Stimulated activated CD8-positive, alpha-beta memory T cell treated with anti-CD3 and anti-CD28 coated beads, Interleukin-12 subunit alpha, Interleukin-12 subunit beta, amount 100 ng/mL, for 1 hour (primary cell): ENCODE measurements at regions not wholly inside any gene's neighbourhood (a gene's known extent, or its start where the extent isn't known, plus 50 kb on each side); places are given as distances from the start of the nearest gene placed in this dataset.
"Not testable (repeated sequence)": the region's sequence is repeated elsewhere in the genome, so short reads cannot be mapped to it uniquely, and the experiment has no call there.

Source experiments
- DNase-seq: peaks from one replicate; pipeline ENCODE4 v3.0.0-alpha.2; 2020; ENCODE audit warnings: low read depth

- no peak for DNase-seq
Measured at GRCh38 chr9:7622481-7622880, 177.1 kb downstream of the DMAC1 start.

- no peak for DNase-seq
Measured at GRCh38 chr9:7615344-7615743, 184.2 kb downstream of the DMAC1 start.

- no peak for DNase-seq
Measured at GRCh38 chr9:7613931-7614330, 185.6 kb downstream of the DMAC1 start.

DNA sequence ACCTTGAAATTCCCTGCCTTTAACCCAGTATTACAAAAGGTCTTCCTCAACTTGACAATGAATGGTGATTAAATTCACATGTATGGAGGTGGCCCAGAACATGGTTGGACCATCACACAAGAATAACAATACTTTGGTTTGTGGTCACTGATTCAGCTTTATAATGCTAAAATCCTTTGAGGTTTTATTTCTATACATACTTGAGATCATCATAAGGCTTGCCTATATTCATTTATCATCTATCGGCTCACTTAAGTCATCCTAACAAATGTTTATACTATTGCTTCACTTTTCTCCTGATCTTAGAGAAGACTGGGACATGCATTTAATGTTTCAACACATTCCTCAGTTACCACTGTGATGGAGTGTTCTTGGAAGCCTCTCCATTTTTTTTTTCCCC, 191.3 kb downstream of the DMAC1 start:
- no peak for DNase-seq

- DNase-seq, result no peak
Measured at GRCh38 chr9:7607421-7607820, 192.2 kb downstream of the DMAC1 start.

DNA sequence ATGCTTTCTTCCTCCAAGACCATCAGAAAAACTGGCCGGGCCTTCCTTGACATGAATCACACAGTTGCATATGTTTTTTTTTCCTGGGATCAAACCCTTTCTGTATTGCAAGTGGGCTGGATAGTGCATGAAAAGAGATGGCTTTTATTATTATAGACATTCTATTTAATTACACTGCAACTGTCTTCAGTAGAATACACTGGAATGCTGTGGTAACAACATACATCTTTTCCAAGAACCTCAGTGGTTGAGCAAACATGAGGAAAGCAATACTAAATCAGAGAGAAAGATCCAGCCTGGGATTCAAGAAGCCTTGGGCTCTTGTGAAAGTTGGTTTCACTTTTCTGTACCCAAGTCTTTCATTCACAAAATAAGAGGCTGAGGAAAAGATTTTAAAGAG, 193.0 kb downstream of the DMAC1 start:
- no peak for DNase-seq

- no peak for DNase-seq
Measured at GRCh38 chr9:7601739-7602138, 197.8 kb downstream of the DMAC1 start.

- no peak for DNase-seq
Measured at GRCh38 chr9:7597716-7598115, 201.9 kb downstream of the DMAC1 start.

DNA sequence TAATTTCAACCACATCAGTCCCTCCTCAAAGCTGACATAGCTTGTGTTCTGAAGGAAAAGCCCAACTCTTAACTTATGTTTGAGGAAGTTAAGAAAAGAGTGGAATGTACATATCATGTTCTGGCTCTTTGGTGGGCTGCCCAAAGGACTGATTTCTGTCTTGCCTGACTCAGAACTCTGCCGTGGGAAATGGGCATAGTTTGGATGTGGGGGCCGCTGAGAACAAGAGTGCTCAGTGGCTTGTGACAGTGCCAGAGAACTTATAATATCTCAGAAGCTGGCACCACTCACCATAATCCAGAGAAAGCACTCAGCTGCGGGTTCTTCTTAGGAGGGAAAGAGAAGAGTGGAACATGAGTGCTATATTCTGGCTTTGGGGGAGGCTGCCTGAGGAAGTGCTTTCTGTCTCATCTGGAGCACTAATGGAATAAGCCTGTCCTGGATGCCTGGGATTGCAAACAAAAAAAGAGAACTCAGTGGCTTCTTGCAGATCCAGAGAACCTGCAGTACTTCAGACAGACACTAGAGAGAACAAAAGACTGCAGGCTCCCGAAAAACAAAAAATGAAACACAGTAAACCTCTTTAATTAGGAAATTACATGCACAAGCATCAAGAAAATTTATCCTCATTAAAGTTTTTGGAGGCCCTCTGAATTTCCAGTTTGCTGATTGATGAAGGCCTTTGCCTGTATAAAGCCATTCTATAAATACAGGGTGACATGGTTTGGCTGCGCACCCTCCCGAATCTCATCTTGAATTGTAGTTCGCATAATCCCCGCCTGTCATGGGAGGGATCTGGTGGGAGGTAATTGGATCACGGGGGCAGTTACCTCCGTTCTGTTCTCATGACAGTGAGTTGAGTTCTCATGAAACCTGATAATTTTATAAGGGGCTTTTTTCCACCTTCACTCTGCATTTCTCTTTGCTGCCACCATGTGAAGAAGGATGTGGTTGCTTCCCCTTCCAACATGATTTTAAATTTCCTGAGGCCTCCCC, 207.0 kb downstream of the DMAC1 start:
- DNase-seq, result no peak

GRCh38 chr9:7591501-7591900, 208.1 kb downstream of the DMAC1 start:
- no peak for DNase-seq

DNA sequence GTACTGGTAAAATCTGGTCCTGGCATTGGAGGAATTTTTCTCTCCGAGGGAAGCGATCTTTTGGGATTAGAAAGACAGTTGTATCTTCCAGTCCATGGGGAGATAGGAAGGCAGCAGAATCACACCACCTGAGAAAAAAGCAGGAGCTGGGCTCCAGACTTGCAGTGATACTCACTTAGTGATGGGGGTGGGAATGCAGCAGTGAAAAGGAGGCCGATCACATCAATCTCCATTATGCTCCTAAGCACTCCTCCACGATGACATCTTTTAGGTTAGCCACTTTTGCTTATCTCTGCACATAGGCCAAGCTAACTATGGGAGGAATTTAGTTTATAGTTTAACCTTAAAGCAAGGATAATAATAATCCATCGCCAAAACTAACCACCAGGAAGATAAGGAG, 219.0 kb downstream of the DMAC1 start:
- DNase-seq, result no peak

- DNase-seq, result no peak
Measured at GRCh38 chr9:7579351-7579750, 220.2 kb downstream of the DMAC1 start.

DNA sequence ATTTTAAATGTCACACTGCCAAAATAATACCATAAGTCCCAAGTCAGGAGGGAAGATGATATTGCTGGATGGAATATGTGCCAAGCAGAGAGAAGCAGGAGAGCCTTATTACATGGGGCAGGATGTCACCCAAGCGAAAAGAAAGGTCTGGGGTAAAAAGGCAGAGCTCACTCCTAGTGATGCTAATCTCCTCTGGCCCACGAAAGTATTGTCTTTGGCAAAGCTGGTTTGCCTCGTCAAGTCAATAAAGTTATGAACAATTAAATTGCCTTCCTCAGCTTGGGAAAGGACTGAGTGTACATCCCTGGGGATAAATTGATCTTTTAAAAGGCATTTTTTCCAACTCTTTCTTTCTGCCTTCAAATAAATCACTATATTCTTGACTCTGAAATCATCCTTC, 220.6 kb downstream of the DMAC1 start:
- DNase-seq, result no peak

- DNase-seq, result peak; percentile 53
Measured at GRCh38 chr9:7570107-7570720, 229.4 kb downstream of the DMAC1 start.

GRCh38 chr9:7567687-7568086, 231.9 kb downstream of the DMAC1 start:
- DNase-seq, result no peak

DNA sequence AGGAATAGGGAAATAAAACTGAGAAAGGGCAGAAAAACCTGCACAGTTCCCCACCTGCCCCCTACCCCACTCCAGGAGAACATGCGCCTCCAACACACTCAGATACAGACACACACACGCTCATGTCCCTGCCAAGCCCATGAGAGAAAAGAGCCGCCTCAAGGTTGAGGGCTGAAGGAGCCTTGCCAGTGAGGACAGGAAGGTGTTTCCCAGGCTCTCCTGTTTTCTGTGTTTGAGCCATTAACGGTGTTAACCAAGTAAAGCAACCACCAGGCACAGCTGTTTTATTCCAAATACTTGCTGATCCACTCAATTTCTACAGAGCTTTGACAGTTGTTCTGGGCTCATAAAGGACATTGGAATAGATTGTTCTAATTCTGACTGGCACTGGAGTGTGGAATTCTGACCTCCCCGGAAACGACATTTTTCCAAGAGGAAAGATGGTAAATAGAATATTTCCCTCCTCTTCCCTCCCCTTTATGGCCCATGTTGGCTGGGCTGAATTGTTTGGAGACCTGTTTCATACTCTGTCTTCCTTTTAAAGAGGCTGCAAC, 238.0 kb downstream of the DMAC1 start:
- DNase-seq, result no peak

DNA sequence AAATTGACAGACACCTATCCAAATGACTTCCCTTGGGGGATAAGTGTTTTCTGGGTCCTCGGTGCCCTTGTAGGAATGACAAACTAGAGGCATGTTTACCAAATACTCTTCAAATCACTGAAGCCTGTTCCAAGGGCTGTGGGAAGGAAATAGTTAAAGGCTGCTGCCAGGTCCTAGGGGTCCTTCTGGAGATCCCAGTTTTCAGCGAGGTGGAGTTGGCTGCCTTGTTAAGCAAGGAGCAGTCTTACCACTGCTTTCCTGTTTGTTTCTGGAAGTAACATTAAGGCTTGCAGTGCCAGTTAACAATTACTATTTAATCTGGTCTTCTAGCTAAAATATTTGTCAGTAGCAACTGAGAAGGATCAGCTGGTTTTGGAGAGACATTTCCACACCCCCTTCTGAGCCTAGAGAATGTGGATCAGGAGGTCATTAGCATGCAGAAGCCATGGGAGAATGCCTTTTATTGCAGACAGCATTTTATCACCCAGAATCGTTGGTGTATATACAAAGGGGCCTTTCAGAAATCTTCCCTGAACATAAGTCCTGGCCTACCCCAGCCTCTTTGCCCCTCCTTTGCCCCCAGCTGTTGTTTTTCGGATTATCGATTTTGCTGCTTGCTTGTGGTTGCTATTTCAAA, 238.8 kb downstream of the DMAC1 start:
- no peak for DNase-seq

- DNase-seq, result no peak
Measured at GRCh38 chr9:7554699-7555098, 244.9 kb downstream of the DMAC1 start.

- not testable (repeated sequence) for DNase-seq
Measured at GRCh38 chr9:7552706-7553105, 246.9 kb downstream of the DMAC1 start.

- DNase-seq, result no peak
Measured at GRCh38 chr9:7549249-7549648, 250.3 kb downstream of the DMAC1 start.

GRCh38 chr9:7546261-7546660, 253.3 kb downstream of the DMAC1 start:
- DNase-seq, result no peak

- no peak for DNase-seq
Measured at GRCh38 chr9:7545371-7546165, 254.0 kb downstream of the DMAC1 start.
